Ishikawa (cell line): ENCODE measurements at regions not wholly inside any gene's neighbourhood (a gene's known extent, or its start where the extent isn't known, plus 50 kb on each side); places are given as distances from the start of the nearest gene placed in this dataset.

ENCODE experiments used
- MAX ChIP-seq: IDR thresholded peaks from 2 replicates; pipeline ENCODE4 v1.6.1; 2012
- NFIC ChIP-seq: IDR thresholded peaks from 2 replicates; pipeline ENCODE4 v1.6.1; 2012
- RAD21 ChIP-seq: IDR thresholded peaks from 2 replicates; pipeline ENCODE4 v1.6.1; 2012; ENCODE audit warnings: low read depth
- TAF1 ChIP-seq: IDR thresholded peaks from 2 replicates; pipeline ENCODE4 v1.6.1; 2012; ENCODE audit warnings: low read depth, mild to moderate bottlenecking

- no peak for TF ChIP-seq RAD21
- no peak for TF ChIP-seq NFIC
- no peak for TF ChIP-seq MAX
- no peak for TF ChIP-seq TAF1
Observed at GRCh38 chr13:86000546-86000945, 201.3 kb upstream of the SLITRK6 start.
